ENCODE measurements at regions not wholly inside any gene's neighbourhood (a gene's known extent, or its start where the extent isn't known, plus 50 kb on each side); places are given as distances from the start of the nearest gene placed in this dataset.

DNA sequence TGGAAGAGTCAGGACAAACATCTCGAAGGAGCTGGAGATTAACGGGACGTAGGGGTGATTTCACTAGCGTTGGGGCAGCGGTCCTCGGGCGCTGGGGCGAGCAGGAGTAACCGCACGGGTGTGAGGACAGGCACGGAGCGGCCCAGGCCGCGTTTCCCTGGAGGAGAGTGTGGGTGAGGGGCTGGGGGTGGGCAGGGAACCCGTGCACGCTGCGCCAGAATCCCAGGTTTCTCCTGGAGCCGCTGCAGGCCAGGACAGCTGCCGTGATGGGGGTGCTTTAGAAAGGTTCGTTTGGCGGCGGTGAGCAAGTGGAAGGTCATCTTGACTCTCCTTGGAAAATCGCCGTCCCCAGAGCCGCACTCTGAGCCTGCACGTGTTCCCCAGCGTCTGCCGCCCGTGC, 290.2 kb upstream of the IRX1 start:
- DNase-seq (ENCODE audit: low read depth, low spot score), result no peak
- TF ChIP-seq, protein P1, sequence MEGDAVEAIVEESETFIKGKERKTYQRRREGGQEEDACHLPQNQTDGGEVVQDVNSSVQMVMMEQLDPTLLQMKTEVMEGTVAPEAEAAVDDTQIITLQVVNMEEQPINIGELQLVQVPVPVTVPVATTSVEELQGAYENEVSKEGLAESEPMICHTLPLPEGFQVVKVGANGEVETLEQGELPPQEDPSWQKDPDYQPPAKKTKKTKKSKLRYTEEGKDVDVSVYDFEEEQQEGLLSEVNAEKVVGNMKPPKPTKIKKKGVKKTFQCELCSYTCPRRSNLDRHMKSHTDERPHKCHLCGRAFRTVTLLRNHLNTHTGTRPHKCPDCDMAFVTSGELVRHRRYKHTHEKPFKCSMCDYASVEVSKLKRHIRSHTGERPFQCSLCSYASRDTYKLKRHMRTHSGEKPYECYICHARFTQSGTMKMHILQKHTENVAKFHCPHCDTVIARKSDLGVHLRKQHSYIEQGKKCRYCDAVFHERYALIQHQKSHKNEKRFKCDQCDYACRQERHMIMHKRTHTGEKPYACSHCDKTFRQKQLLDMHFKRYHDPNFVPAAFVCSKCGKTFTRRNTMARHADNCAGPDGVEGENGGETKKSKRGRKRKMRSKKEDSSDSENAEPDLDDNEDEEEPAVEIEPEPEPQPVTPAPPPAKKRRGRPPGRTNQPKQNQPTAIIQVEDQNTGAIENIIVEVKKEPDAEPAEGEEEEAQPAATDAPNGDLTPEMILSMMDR (IDR thresholded peaks at IDR 0.05; ENCODE audit: insufficient read depth, low read length, missing control alignments), result no peak
- ChIA-PET CTCF (no interaction called here), POLR2A (no interaction called here)
- H3K4me3 ChIP-seq (ENCODE audit: low read depth, low read length), result no peak overlapping the region

- ChIA-PET POLR2A (no interaction called here), CTCF (no interaction called here)
- H3K4me3 ChIP-seq (ENCODE audit: low read depth, low read length), result no peak overlapping the region
- TF ChIP-seq, protein P1 (IDR thresholded peaks at IDR 0.05; ENCODE audit: insufficient read depth, low read length, missing control alignments), result no peak
- DNase-seq (ENCODE audit: low read depth, low spot score), result no peak
These were observed 291.3 kb upstream of the IRX1 start for GRCh38 chr5:3304346-3304745.

DNA sequence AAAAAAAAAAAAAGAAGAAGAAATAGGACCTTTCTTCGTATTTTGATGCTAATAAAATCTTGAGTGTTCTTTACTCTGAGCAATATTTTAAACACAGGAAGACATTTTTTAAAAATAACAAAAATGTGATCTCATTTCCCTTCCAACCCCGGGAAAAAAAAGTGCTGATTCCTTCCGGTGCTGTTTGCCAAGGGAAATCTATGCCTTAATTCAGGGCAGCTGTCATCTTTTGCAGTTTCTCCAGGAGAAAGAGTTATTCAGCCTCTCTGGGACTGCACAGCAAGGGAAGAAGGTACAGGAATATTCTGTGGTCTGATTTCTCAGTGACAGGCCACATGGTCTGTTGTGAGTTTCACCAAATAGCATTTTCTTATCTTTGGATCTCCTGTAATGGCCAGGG, 291.9 kb upstream of the IRX1 start:
- ChIA-PET POLR2A (no interaction called here), CTCF (no interaction called here)
- no peak for DNase-seq (ENCODE audit: low read depth, low spot score)
- H3K4me3 ChIP-seq (ENCODE audit: low read depth, low read length), result no peak overlapping the region
- TF ChIP-seq, protein P1 (IDR thresholded peaks at IDR 0.05; ENCODE audit: insufficient read depth, low read length, missing control alignments), result no peak

GRCh38 chr5:3302228-3302627, 293.4 kb upstream of the IRX1 start:
- POLR2A ChIA-PET, result no interaction called here
- no peak for DNase-seq (ENCODE audit: low read depth, low spot score)
- no peak overlapping the region for H3K4me3 ChIP-seq (ENCODE audit: low read depth, low read length)
- CTCF ChIA-PET, result no interaction called here
- TF ChIP-seq, protein P1 (IDR thresholded peaks at IDR 0.05; ENCODE audit: insufficient read depth, low read length, missing control alignments), result no peak

- no peak for DNase-seq (ENCODE audit: low read depth, low spot score)
- ChIA-PET CTCF (no interaction called here), POLR2A (no interaction called here)
- TF ChIP-seq, protein P1 (IDR thresholded peaks at IDR 0.05; ENCODE audit: insufficient read depth, low read length, missing control alignments), result no peak
- no peak overlapping the region for H3K4me3 ChIP-seq (ENCODE audit: low read depth, low read length)
These were observed 294.3 kb upstream of the IRX1 start for GRCh38 chr5:3301306-3301705.

DNA sequence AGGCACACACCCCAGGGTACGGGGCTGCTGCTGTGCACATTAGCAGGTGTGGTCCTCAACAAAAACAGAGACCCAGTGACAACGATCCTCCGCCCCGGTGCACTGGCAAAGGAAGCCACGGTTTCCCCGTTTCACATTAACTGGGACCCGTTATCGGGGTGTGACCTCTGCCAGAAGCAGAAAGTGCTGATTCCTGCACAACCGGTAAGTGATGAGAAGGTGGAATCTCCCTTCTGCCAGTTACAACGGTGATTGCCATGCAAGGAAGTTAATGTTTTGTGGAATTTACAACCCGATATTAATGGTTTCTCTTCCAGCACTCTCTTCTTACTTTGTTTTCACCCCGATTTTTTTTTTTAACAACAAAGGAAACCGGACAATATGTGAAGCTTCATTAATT, 294.9 kb upstream of the IRX1 start:
- DNase-seq (ENCODE audit: low read depth, low spot score), result no peak
- H3K4me3 ChIP-seq (ENCODE audit: low read depth, low read length), result no peak overlapping the region
- POLR2A ChIA-PET, result no interaction called here
- CTCF ChIA-PET, result no interaction called here
- TF ChIP-seq, protein P1 (IDR thresholded peaks at IDR 0.05; ENCODE audit: insufficient read depth, low read length, missing control alignments), result no peak
